ENCODE measurements at regions not wholly inside any gene's neighbourhood (a gene's known extent, or its start where the extent isn't known, plus 50 kb on each side); places are given as distances from the start of the nearest gene placed in this dataset.

DNA sequence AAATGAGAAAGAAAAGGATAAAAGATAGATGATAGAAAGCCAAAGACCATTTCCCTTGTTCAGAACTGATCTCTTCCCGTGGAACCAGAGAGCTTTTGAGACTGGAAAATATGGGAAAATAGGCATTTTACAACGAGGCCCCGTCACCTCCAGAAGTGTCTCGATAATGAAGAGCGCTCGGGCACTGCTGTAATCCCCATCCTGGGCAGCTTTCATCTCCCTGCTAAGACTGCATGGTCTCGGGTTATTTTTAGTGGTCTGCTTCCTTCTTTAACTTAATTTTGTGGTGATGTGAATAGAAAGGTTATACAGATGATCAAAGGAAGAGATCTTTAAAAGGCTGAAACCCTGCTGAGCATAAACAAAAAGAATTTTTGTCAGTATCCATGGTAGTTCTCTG lies 176.6 kb downstream of the METTL4 start:
- no peak for TF ChIP-seq CTCF (IDR thresholded peaks at IDR 0.05; ENCODE audit: low read depth, low read length, missing control alignments)
- no peak for DNase-seq (ENCODE audit: low read depth)
- no peak overlapping the region for H3K4me3 ChIP-seq (ENCODE audit: low read depth, low read length)

GRCh38 chr18:2395427-2396161 lies 175.7 kb downstream of the METTL4 start:
- no peak overlapping the region for H3K4me3 ChIP-seq (ENCODE audit: low read depth, low read length)
- no peak for TF ChIP-seq CTCF (IDR thresholded peaks at IDR 0.05; ENCODE audit: low read depth, low read length, missing control alignments)
- DNase-seq (ENCODE audit: low read depth), result no peak

- H3K4me3 ChIP-seq (ENCODE audit: low read depth, low read length), result no peak overlapping the region
- no peak for TF ChIP-seq CTCF (IDR thresholded peaks at IDR 0.05; ENCODE audit: low read depth, low read length, missing control alignments)
- DNase-seq (ENCODE audit: low read depth), result no peak
Observed at GRCh38 chr18:2396162-2396505, 175.2 kb downstream of the METTL4 start.

GRCh38 chr18:2400701-2401196 lies 170.6 kb downstream of the METTL4 start:
- no peak for DNase-seq (ENCODE audit: low read depth)
- no peak for TF ChIP-seq CTCF (IDR thresholded peaks at IDR 0.05; ENCODE audit: low read depth, low read length, missing control alignments)

GRCh38 chr18:2402084-2402483 lies 169.2 kb downstream of the METTL4 start:
- TF ChIP-seq CTCF (IDR thresholded peaks at IDR 0.05; ENCODE audit: low read depth, low read length, missing control alignments), result no peak
- no peak overlapping the region for H3K4me3 ChIP-seq (ENCODE audit: low read depth, low read length)
- DNase-seq (ENCODE audit: low read depth), result no peak

More at GRCh38 chr18:2400701-2401196, 170.6 kb downstream of the METTL4 start:
- no peak overlapping the region for H3K4me3 ChIP-seq (ENCODE audit: low read depth, low read length)

DNA sequence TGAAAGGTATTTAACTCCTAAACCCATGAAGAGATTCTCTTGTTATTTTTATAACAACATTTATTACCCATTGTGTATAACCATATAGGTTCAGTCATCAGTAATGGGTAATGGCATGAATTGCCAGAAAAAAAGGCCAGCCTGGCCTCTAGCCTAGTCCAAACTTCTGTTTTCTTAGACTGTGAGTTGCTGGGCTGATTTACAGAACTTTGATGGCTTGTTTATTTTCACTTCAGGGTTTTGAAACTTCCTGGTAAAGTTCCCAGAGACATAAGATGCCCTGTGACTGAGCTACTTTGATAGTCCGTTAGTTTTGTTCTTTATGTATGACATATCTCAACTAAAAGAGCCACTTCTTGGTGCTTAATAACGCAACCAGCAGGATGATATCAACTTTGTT lies 164.8 kb downstream of the METTL4 start:
- no peak for DNase-seq (ENCODE audit: low read depth)
- TF ChIP-seq CTCF (IDR thresholded peaks at IDR 0.05; ENCODE audit: low read depth, low read length, missing control alignments), result no peak
- H3K4me3 ChIP-seq (ENCODE audit: low read depth, low read length), result no peak overlapping the region

DNA sequence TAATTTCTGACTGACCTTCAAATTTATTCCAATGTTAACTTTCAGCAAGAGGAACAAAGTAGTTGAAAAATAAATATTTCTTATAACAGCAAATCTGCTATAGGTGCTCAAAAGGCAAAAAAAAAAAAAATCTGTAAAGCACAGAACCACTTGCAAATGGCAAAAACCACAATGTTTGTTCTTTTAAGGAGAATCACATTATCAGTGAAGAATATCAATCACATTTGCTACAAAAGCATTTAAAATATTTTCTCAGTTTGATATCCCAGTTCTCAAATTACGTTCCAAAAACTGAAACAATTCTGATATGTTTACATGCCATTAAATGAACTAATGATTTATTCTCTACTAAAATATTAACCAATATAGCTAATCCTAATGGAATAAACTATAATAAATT lies 163.3 kb downstream of the METTL4 start:
- TF ChIP-seq CTCF (IDR thresholded peaks at IDR 0.05; ENCODE audit: low read depth, low read length, missing control alignments), result no peak
- H3K4me3 ChIP-seq (ENCODE audit: low read depth, low read length), result no peak overlapping the region
- DNase-seq (ENCODE audit: low read depth), result no peak

Measured in GM12864 (cell line).